ENCODE measurements at regions not wholly inside any gene's neighbourhood (a gene's known extent, or its start where the extent isn't known, plus 50 kb on each side); places are given as distances from the start of the nearest gene placed in this dataset.

DNA sequence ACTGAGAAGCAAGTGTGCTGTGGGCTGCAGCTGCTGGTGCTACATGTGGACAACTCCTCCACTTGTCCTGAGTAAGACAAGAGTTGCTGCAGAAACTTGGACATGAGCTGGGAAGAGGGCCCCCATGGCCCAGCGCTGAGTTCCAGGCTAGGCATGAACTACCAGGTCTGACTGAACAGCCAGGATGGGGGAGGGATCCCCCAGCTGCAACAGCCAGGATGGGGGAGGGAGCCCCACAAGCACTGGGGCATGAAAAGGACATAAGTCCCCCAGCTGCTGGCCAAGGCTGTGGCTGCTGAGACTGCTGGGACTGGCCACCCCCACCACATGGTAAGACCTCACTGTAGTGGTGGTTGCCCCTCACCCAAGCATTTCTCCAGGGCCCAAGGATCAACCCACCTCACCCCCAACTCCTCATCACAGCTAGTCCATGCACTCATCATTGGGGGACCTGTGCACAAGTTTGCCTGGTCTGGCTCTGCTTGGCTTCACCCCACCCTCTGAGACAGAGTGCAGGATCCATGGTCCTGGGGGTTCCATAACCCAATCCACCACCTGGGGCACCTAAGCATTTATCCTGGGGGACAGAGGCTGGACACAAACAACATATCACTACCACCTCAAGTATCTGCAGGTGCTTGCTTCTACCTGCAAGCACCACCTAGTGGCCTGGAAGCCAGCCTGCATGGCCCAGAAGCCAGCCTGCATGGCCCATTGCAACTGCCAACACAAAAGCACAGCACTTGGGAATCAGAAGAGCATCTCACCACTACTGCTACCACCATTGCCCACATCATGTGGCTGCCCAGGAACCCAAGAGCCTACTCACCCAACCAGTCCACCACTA lies 84.5 kb upstream of the STT3B start:
- 98% methylated on average over 1 of the region's 1 CpG for WGBS
- peak in 3 of 9 donors; percentile 16 to 39 (median 19) for DNase-seq (ENCODE audit: low read depth in 6 of 9, low spot score in 9 of 9)

DNA sequence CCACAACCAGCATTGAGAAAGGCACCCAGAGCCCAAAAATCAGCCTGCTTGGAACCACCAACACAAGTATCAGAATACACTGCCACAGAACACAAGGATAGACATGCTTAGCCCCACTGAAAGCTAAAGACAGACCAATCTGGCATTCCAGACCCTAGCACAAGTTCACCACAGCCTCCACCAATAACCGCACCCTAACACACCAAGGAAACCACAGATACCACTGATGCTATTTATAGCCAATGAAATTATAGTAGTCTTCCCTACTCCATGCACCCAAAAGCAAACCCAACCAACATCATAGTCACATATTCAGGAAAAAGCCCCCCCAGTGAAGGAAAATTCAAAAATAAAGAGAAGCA lies 83.9 kb upstream of the STT3B start:
- Histone ChIP-seq H3K4me1 (ENCODE audit: control insufficient read depth in 2 of 2, insufficient read depth in 2 of 2, low read length in 2 of 2) (peaks cover 0 to 20% of the 10 kb centered on the region in 2 donors), H3K36me3 (ENCODE audit: control insufficient read depth in 2 of 2, insufficient read depth in 2 of 2, low read length in 1 of 2) (no peaks in the 10 kb centered on the region), H3K9me3 (ENCODE audit: control insufficient read depth in 2 of 2, insufficient read depth in 1 of 2, low read length in 1 of 2) (peaks cover 1 to 9% of the 10 kb centered on the region in 2 donors), H3K4me3 (ENCODE audit: low read length in 2 of 2) (no peak overlapping the region), H3K27ac (ENCODE audit: low read depth in 1 of 2, low read length in 1 of 2) (no peak overlapping the region), H3K27me3 (ENCODE audit: control insufficient read depth in 2 of 2, insufficient read depth in 1 of 2, low read length in 1 of 2) (no peaks in the 10 kb centered on the region)
- no peak for DNase-seq (ENCODE audit: low read depth in 6 of 9, low spot score in 9 of 9)
- WGBS: 70% methylated on average over 1 of the region's 1 CpG

More for the DNA sequence above, 84.5 kb upstream of the STT3B start:
- H3K36me3 ChIP-seq (ENCODE audit: control insufficient read depth in 2 of 2, insufficient read depth in 2 of 2, low read length in 1 of 2): no peaks in the 10 kb centered on the region
- peaks cover 1 to 9% of the 10 kb centered on the region in 2 donors for H3K9me3 ChIP-seq (ENCODE audit: control insufficient read depth in 2 of 2, insufficient read depth in 1 of 2, low read length in 1 of 2)
- H3K4me3 ChIP-seq (ENCODE audit: low read length in 2 of 2): no peak overlapping the region
- H3K4me1 ChIP-seq (ENCODE audit: control insufficient read depth in 2 of 2, insufficient read depth in 2 of 2, low read length in 2 of 2): peaks cover 0 to 20% of the 10 kb centered on the region in 2 donors
- no peak overlapping the region for H3K27ac ChIP-seq (ENCODE audit: low read depth in 1 of 2, low read length in 1 of 2)
- H3K27me3 ChIP-seq (ENCODE audit: control insufficient read depth in 2 of 2, insufficient read depth in 1 of 2, low read length in 1 of 2): no peaks in the 10 kb centered on the region

DNA sequence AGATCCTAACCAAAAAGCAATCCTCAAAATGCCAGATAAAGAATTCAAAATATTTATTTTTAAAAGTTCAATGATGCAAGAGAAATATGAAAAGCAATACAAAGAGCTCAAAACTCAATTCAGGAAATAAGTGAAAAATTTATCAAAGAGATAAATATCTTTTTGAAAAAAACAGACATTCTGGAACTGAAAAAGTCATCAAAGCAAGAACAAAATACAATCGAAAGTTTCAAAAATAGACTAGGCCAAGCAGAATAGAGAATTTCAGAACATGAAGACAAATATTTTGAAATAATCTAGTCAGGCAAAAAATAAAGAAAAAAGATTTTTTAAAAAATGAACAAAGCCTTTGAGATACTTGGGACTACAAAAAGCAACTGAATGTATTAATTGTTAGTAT lies 83.4 kb upstream of the STT3B start:
- no peak overlapping the region for H3K27ac ChIP-seq (ENCODE audit: low read depth in 1 of 2, low read length in 1 of 2)
- peaks cover 1 to 9% of the 10 kb centered on the region in 2 donors for H3K9me3 ChIP-seq (ENCODE audit: control insufficient read depth in 2 of 2, insufficient read depth in 1 of 2, low read length in 1 of 2)
- no peaks in the 10 kb centered on the region for H3K36me3 ChIP-seq (ENCODE audit: control insufficient read depth in 2 of 2, insufficient read depth in 2 of 2, low read length in 1 of 2)
- H3K4me1 ChIP-seq (ENCODE audit: control insufficient read depth in 2 of 2, insufficient read depth in 2 of 2, low read length in 2 of 2): peaks cover 0 to 20% of the 10 kb centered on the region in 2 donors
- H3K27me3 ChIP-seq (ENCODE audit: control insufficient read depth in 2 of 2, insufficient read depth in 1 of 2, low read length in 1 of 2): no peaks in the 10 kb centered on the region
- DNase-seq (ENCODE audit: low read depth in 6 of 9, low spot score in 9 of 9): no peak
- 85% methylated on average over 1 of the region's 1 CpG for WGBS
- no peak overlapping the region for H3K4me3 ChIP-seq (ENCODE audit: low read length in 2 of 2)

DNA sequence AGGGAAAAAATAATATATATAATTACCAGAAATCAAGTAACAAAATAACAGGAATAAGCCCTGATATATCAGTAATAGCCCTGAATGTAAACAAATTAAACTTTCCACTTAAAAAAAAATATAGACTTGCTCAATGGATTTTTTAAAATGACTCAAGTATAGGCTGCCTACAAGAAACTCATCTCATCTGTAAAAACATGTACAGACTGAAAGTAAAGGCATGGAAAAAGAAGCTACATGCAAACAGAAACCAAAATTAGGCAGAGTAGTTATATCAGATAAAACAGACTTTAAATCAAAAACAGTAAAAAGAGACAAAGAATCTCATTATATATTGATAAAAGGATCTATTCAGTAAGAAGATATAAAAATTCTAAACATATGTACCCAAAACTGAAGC lies 82.4 kb upstream of the STT3B start:
- Histone ChIP-seq H3K4me1 (ENCODE audit: control insufficient read depth in 2 of 2, insufficient read depth in 2 of 2, low read length in 2 of 2) (peaks cover 0 to 14% of the 10 kb centered on the region in 2 donors), H3K27me3 (ENCODE audit: control insufficient read depth in 2 of 2, insufficient read depth in 1 of 2, low read length in 1 of 2) (no peaks in the 10 kb centered on the region), H3K9me3 (ENCODE audit: control insufficient read depth in 2 of 2, insufficient read depth in 1 of 2, low read length in 1 of 2) (peaks cover 1 to 9% of the 10 kb centered on the region in 2 donors), H3K27ac (ENCODE audit: low read depth in 1 of 2, low read length in 1 of 2) (no peak overlapping the region), H3K4me3 (ENCODE audit: low read length in 2 of 2) (no peak overlapping the region), H3K36me3 (ENCODE audit: control insufficient read depth in 2 of 2, insufficient read depth in 2 of 2, low read length in 1 of 2) (no peaks in the 10 kb centered on the region)
- no peak for DNase-seq (ENCODE audit: low read depth in 6 of 9, low spot score in 9 of 9)

DNA sequence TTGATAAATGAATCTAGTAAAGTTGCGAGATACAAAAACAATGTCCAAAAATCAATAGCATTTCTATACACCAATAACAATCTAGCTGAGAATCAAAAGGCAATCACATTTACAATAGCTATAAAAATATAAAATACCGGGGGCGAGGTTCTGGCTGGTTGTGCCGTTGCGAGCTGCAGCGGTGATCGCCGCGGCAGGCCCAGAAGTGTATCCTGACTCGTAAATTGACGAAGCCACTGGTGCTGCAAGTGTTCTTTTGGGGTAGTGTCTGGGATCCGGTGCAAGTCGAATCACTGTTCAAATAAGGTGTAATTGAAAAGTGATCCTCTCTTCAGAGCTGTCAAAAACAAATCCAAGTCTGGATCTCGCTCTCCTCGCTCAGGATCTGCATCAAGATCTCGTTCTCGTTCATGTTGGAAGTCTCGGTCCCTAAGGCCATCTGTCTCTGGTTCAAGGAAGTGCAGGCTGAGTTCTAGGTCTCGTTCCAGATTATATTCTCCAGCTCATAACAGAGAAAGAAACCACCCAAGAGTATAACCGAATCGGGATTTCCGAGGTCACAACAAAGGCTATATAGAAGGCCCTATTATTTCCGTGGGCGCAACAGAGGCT lies 80.1 kb upstream of the STT3B start:
- Histone ChIP-seq H3K4me1 (ENCODE audit: control insufficient read depth in 2 of 2, insufficient read depth in 2 of 2, low read length in 2 of 2) (peaks cover 0 to 14% of the 10 kb centered on the region in 2 donors), H3K9me3 (ENCODE audit: control insufficient read depth in 2 of 2, insufficient read depth in 1 of 2, low read length in 1 of 2) (peaks cover 1 to 9% of the 10 kb centered on the region in 2 donors), H3K27ac (ENCODE audit: low read depth in 1 of 2, low read length in 1 of 2) (no peak overlapping the region), H3K4me3 (ENCODE audit: low read length in 2 of 2) (no peak overlapping the region), H3K36me3 (ENCODE audit: control insufficient read depth in 2 of 2, insufficient read depth in 2 of 2, low read length in 1 of 2) (no peaks in the 10 kb centered on the region), H3K27me3 (ENCODE audit: control insufficient read depth in 2 of 2, insufficient read depth in 1 of 2, low read length in 1 of 2) (no peaks in the 10 kb centered on the region)
- no peak for DNase-seq (ENCODE audit: low read depth in 6 of 9, low spot score in 9 of 9)
- 99% methylated on average over 24 of the region's 24 CpGs for WGBS

DNA sequence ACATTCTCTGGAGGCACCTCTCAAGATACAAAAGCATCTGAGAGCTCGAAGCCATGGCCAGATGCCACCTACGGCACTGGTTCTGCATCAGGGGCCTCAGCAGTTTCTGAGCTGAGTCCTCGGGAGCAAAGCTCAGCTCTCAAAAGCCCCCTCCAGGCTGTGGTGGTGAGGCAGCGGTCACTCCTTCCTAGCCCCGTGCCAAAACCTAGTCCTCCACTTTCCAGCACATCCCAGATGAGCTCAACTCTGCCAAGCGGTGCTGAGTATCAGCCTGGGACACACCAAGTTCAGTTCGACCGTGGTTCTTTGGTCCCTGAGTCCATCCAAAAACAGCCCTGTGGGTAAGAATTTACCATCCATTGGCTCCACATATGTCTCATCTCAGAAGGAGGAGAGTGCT lies 79.3 kb upstream of the STT3B start:
- WGBS: 93% methylated on average over 8 of the region's 8 CpGs
- Histone ChIP-seq H3K27ac (ENCODE audit: low read depth in 1 of 2, low read length in 1 of 2) (no peak overlapping the region), H3K4me1 (ENCODE audit: control insufficient read depth in 2 of 2, insufficient read depth in 2 of 2, low read length in 2 of 2) (peaks cover 0 to 5% of the 10 kb centered on the region in 2 donors), H3K27me3 (ENCODE audit: control insufficient read depth in 2 of 2, insufficient read depth in 1 of 2, low read length in 1 of 2) (no peaks in the 10 kb centered on the region), H3K9me3 (ENCODE audit: control insufficient read depth in 2 of 2, insufficient read depth in 1 of 2, low read length in 1 of 2) (peaks cover 1 to 5% of the 10 kb centered on the region in 2 donors), H3K36me3 (ENCODE audit: control insufficient read depth in 2 of 2, insufficient read depth in 2 of 2, low read length in 1 of 2) (no peaks in the 10 kb centered on the region), H3K4me3 (ENCODE audit: low read length in 2 of 2) (no peak overlapping the region)
- DNase-seq (ENCODE audit: low read depth in 6 of 9, low spot score in 9 of 9): no peak

DNA sequence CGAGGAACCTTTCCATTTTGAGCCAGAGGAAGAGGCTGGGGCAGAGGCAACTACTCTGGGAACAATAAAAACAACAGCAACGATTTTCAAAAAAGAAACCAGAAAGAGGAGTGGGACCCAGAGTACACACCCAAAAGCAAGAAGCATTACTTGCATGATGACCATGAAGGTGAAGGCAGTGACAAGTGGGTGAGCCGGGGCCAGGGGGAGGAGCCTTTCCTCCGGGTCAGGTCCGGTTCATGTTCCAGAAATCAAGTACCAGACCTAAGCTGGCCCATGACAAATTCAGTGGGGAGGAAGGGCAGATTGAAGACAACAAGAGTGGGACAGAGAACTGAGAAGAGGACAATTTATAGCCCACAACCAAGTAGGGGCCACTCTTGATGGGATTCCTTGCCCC lies 77.2 kb upstream of the STT3B start:
- Histone ChIP-seq H3K4me1 (ENCODE audit: control insufficient read depth in 2 of 2, insufficient read depth in 2 of 2, low read length in 2 of 2) (no peaks in the 10 kb centered on the region), H3K27ac (ENCODE audit: low read depth in 1 of 2, low read length in 1 of 2) (no peak overlapping the region), H3K36me3 (ENCODE audit: control insufficient read depth in 2 of 2, insufficient read depth in 2 of 2, low read length in 1 of 2) (no peaks in the 10 kb centered on the region), H3K27me3 (ENCODE audit: control insufficient read depth in 2 of 2, insufficient read depth in 1 of 2, low read length in 1 of 2) (no peaks in the 10 kb centered on the region), H3K9me3 (ENCODE audit: control insufficient read depth in 2 of 2, insufficient read depth in 1 of 2, low read length in 1 of 2) (peaks cover 0 to 1% of the 10 kb centered on the region in 2 donors), H3K4me3 (ENCODE audit: low read length in 2 of 2) (no peak overlapping the region)
- no peak for DNase-seq (ENCODE audit: low read depth in 6 of 9, low spot score in 9 of 9)
- 87% methylated on average over 5 of the region's 5 CpGs for WGBS

DNA sequence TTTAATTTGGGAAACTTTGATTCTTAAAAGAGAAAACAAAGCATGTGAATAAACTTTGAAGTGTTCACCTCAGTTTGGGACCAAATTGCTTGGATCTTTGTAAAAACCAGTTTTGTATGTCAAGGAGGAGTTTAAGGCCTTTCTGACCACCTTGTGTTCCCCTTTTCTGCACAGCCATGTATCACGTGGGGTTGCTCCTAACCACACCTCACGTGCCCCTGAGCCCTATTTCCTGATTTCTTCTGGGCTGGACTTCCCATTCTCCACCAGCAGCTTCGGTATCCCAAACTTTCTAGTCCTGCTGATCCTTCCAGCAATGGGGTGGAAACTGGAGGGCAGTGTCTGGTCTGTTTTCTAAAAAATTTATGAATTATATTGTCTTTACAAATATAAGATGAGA lies 76.4 kb upstream of the STT3B start:
- H3K27ac ChIP-seq (ENCODE audit: low read depth in 1 of 2, low read length in 1 of 2): no peak overlapping the region
- no peak overlapping the region for H3K4me3 ChIP-seq (ENCODE audit: low read length in 2 of 2)
- peaks cover 0 to under 1% of the 10 kb centered on the region in 2 donors for H3K4me1 ChIP-seq (ENCODE audit: control insufficient read depth in 2 of 2, insufficient read depth in 2 of 2, low read length in 2 of 2)
- WGBS: 26% methylated on average over 3 of the region's 3 CpGs
- H3K36me3 ChIP-seq (ENCODE audit: control insufficient read depth in 2 of 2, insufficient read depth in 2 of 2, low read length in 1 of 2): no peaks in the 10 kb centered on the region
- H3K9me3 ChIP-seq (ENCODE audit: control insufficient read depth in 2 of 2, insufficient read depth in 1 of 2, low read length in 1 of 2): peaks cover 0 to 1% of the 10 kb centered on the region in 2 donors
- no peak for DNase-seq (ENCODE audit: low read depth in 6 of 9, low spot score in 9 of 9)
- H3K27me3 ChIP-seq (ENCODE audit: control insufficient read depth in 2 of 2, insufficient read depth in 1 of 2, low read length in 1 of 2): no peaks in the 10 kb centered on the region

DNA sequence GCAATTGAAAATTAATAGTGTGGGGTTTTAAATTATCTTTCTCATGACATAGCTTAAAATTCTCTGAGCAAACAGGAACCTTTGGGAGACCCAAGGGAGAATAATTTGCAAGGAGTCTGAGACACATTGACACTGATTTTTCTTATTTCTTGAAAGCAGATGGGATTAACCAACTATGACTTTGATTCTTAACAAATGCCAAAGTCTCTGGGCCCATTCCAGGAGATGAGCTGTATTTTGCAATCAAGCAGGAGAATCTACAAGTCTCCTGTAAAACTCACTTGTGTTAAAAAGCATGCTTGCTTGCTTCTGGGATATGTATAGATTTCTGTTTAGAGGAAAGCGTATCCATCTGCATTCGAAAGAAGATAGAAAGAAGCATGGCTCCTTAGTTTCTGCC lies 71.3 kb upstream of the STT3B start:
- peak overlapping the region; percentile 78 to 96 for H3K27ac ChIP-seq (ENCODE audit: low read depth in 1 of 2, low read length in 1 of 2)
- 91% methylated on average over 2 of the region's 2 CpGs for WGBS
- H3K9me3 ChIP-seq (ENCODE audit: control insufficient read depth in 2 of 2, insufficient read depth in 1 of 2, low read length in 1 of 2): no peaks in the 10 kb centered on the region
- peaks cover 21 to 25% of the 10 kb centered on the region in 2 donors for H3K4me1 ChIP-seq (ENCODE audit: control insufficient read depth in 2 of 2, insufficient read depth in 2 of 2, low read length in 2 of 2)
- no peaks in the 10 kb centered on the region for H3K36me3 ChIP-seq (ENCODE audit: control insufficient read depth in 2 of 2, insufficient read depth in 2 of 2, low read length in 1 of 2)
- peak in 1 of 9 donors; percentile 15 for DNase-seq (ENCODE audit: low read depth in 6 of 9, low spot score in 9 of 9)
- H3K27me3 ChIP-seq (ENCODE audit: control insufficient read depth in 2 of 2, insufficient read depth in 1 of 2, low read length in 1 of 2): no peaks in the 10 kb centered on the region
- no peak overlapping the region for H3K4me3 ChIP-seq (ENCODE audit: low read length in 2 of 2)
